SK-N-MC (cell line): ENCODE measurements at regions not wholly inside any gene's neighbourhood (a gene's known extent, or its start where the extent isn't known, plus 50 kb on each side); places are given as distances from the start of the nearest gene placed in this dataset.

Source experiments
- DNase-seq: peaks from one replicate; pipeline ENCODE4 v3.0.0-alpha.2; 2011; ENCODE audit warnings: low read depth, low spot score
- H3K27ac ChIP-seq: fragments of 200-600 bp; sonication (generic); 2 replicates; pipeline ENCODE4 v1.5.1; 2016; ENCODE audit warnings: mixed run types
- H3K36me3 ChIP-seq: fragments of 200-600 bp; sonication (generic); 2 replicates; pipeline ENCODE4 v1.6.1; 2017; ENCODE audit warnings: antibody characterized with exemption, low read length, mixed read lengths; ENCODE audit not compliant: insufficient read depth
- H3K4me3 ChIP-seq: fragments of 200-600 bp; sonication (generic); 2 replicates; pipeline ENCODE4 v1.5.1; 2016
- H3K9ac ChIP-seq: fragments of 200-600 bp; sonication (generic); 2 replicates; pipeline ENCODE4 v1.8.0; 2017; ENCODE audit warnings: mixed run types, mixed read lengths; ENCODE audit not compliant: insufficient read length
- H3K9me3 ChIP-seq: fragments of 200-600 bp; sonication (generic); 2 replicates; pipeline ENCODE4 v1.6.1; 2017; ENCODE audit warnings: low read depth, mild to moderate bottlenecking, antibody characterized with exemption, low read length, moderate library complexity, mixed read lengths
- EZH2 ChIP-seq: fragments of 200-600 bp; sonication (generic); IDR thresholded peaks from one replicate; pipeline ENCODE4 v1.6.1; 2017; ENCODE audit warnings: antibody characterized with exemption
- FOXP2 ChIP-seq: optimal IDR thresholded peaks from 2 replicates; pipeline ENCODE3; 2011; ENCODE audit warnings: mild to moderate bottlenecking, moderate library complexity; ENCODE audit not compliant: insufficient read depth; ENCODE audit errors: extremely low read length, control extremely low read depth
- POLR2AphosphoS5 ChIP-seq: IDR thresholded peaks from 2 replicates; pipeline ENCODE4 v1.6.1; 2012; ENCODE audit warnings: mild to moderate bottlenecking, low read depth, low read length, borderline replicate concordance

- Histone ChIP-seq H3K36me3 (peaks cover 11% of the 10 kb centered on the region; the same call in 1 of the 2 replicates), H3K9ac (no peak overlapping the region), H3K27ac (no peak overlapping the region), H3K4me3 (no peak overlapping the region), H3K9me3 (no peaks in the 10 kb centered on the region)
- DNase-seq, result no peak
- TF ChIP-seq EZH2 (no peak), POLR2AphosphoS5 (no peak), FOXP2 (no peak)
Observed at GRCh38 chr4:71261001-71261400, 77.8 kb upstream of the SLC4A4 start.

GRCh38 chr4:71261633-71262121, 77.1 kb upstream of the SLC4A4 start:
- H3K4me3 ChIP-seq, result no peak overlapping the region
- no peak overlapping the region for H3K27ac ChIP-seq
- TF ChIP-seq FOXP2, result no peak
- no peak for TF ChIP-seq EZH2
- TF ChIP-seq POLR2AphosphoS5, result no peak
- DNase-seq, result no peak
- H3K9me3 ChIP-seq, result no peaks in the 10 kb centered on the region
- H3K36me3 ChIP-seq, result 0 out of 2 replicates have a peak, but pooled peaks cover 5% of the 10 kb centered on the region
- no peak overlapping the region for H3K9ac ChIP-seq

- Histone ChIP-seq H3K4me3 (no peak overlapping the region), H3K36me3 (0 out of 2 replicates have a peak, but pooled peaks cover 5% of the 10 kb centered on the region), H3K9me3 (no peaks in the 10 kb centered on the region), H3K27ac (no peak overlapping the region), H3K9ac (no peak overlapping the region)
- no peak for TF ChIP-seq EZH2
- TF ChIP-seq FOXP2, result no peak
- TF ChIP-seq POLR2AphosphoS5, result no peak
- DNase-seq, result no peak
Observed at GRCh38 chr4:71262161-71262560, 76.7 kb upstream of the SLC4A4 start.

- Histone ChIP-seq H3K36me3 (no peaks in the 10 kb centered on the region), H3K9me3 (no peaks in the 10 kb centered on the region), H3K4me3 (no peak overlapping the region), H3K9ac (no peak overlapping the region), H3K27ac (no peak overlapping the region)
- no peak for DNase-seq
- TF ChIP-seq POLR2AphosphoS5 (no peak), FOXP2 (no peak), EZH2 (no peak)
Observed at GRCh38 chr4:71266090-71266794, 72.6 kb upstream of the SLC4A4 start.

- Histone ChIP-seq H3K27ac (no peak overlapping the region), H3K36me3 (no peaks in the 10 kb centered on the region), H3K4me3 (no peak overlapping the region), H3K9me3 (no peaks in the 10 kb centered on the region), H3K9ac (no peak overlapping the region)
- TF ChIP-seq FOXP2 (no peak), POLR2AphosphoS5 (no peak), EZH2 (no peak)
- no peak for DNase-seq
Observed at GRCh38 chr4:71267244-71267643, 71.6 kb upstream of the SLC4A4 start.

- Histone ChIP-seq H3K9ac (no peak overlapping the region), H3K27ac (no peak overlapping the region)
- DNase-seq, result no peak
Observed at GRCh38 chr4:71268166-71268565, 70.7 kb upstream of the SLC4A4 start.

GRCh38 chr4:71269233-71269632, 69.6 kb upstream of the SLC4A4 start:
- no peak for DNase-seq
- no peak overlapping the region for H3K9ac ChIP-seq
- no peak overlapping the region for H3K27ac ChIP-seq
- no peak for TF ChIP-seq EZH2
- TF ChIP-seq POLR2AphosphoS5, result no peak
- no peak for TF ChIP-seq FOXP2
- no peaks in the 10 kb centered on the region for H3K36me3 ChIP-seq
- no peak overlapping the region for H3K4me3 ChIP-seq
- no peaks in the 10 kb centered on the region for H3K9me3 ChIP-seq

More at GRCh38 chr4:71268166-71268565, 70.7 kb upstream of the SLC4A4 start:
- TF ChIP-seq EZH2 (no peak), FOXP2 (no peak), POLR2AphosphoS5 (no peak)
- H3K36me3 ChIP-seq, result no peaks in the 10 kb centered on the region
- H3K9me3 ChIP-seq, result no peaks in the 10 kb centered on the region
- H3K4me3 ChIP-seq, result no peak overlapping the region

- Histone ChIP-seq H3K36me3 (no peaks in the 10 kb centered on the region), H3K9me3 (no peaks in the 10 kb centered on the region), H3K4me3 (no peak overlapping the region), H3K9ac (no peak overlapping the region), H3K27ac (no peak overlapping the region)
- no peak for DNase-seq
- TF ChIP-seq EZH2, result no peak
Observed at GRCh38 chr4:71270901-71271300, 67.9 kb upstream of the SLC4A4 start.

GRCh38 chr4:71272976-71273375, 65.8 kb upstream of the SLC4A4 start:
- TF ChIP-seq FOXP2 (no peak), EZH2 (no peak), POLR2AphosphoS5 (no peak)
- DNase-seq, result no peak

GRCh38 chr4:71275004-71275403, 63.8 kb upstream of the SLC4A4 start:
- no peaks in the 10 kb centered on the region for H3K36me3 ChIP-seq
- H3K9me3 ChIP-seq, result no peaks in the 10 kb centered on the region
- H3K4me3 ChIP-seq, result no peak overlapping the region
- peak; percentile 44 for DNase-seq
- H3K9ac ChIP-seq, result no peak overlapping the region
- peak overlapping the region; percentile 45; the same call in 1 of the 2 replicates for H3K27ac ChIP-seq
- TF ChIP-seq FOXP2, result no peak
- TF ChIP-seq POLR2AphosphoS5, result no peak
- TF ChIP-seq EZH2, result no peak

More at GRCh38 chr4:71272976-71273375, 65.8 kb upstream of the SLC4A4 start:
- H3K27ac ChIP-seq, result no peak overlapping the region
- H3K4me3 ChIP-seq, result no peak overlapping the region
- H3K36me3 ChIP-seq, result no peaks in the 10 kb centered on the region
- no peaks in the 10 kb centered on the region for H3K9me3 ChIP-seq
- H3K9ac ChIP-seq, result no peak overlapping the region
